Stomach (tissue), 8 donors: ENCODE measurements at regions not wholly inside any gene's neighbourhood (a gene's known extent, or its start where the extent isn't known, plus 50 kb on each side); places are given as distances from the start of the nearest gene placed in this dataset.
A peak's percentile ranks its signal among the peaks of the same experiment; 100 is the strongest.

Source experiments
- DNase-seq, 2 donors: peaks; one replicate each; pipeline versions ENCODE4 v3.0.0 to v3.0.0-alpha.2; 2013 to 2019
- H3K27ac ChIP-seq, 5 donors: fragments of 200-600 bp in 4 of 5; sonication (generic) in 4 of 5; one replicate each; pipeline ENCODE4 v1.5.1; 2013 to 2019; ENCODE audit warnings: mild to moderate bottlenecking in 1 of 5, moderate library complexity in 1 of 5
- H3K27me3 ChIP-seq, 3 donors: fragments of 200-600 bp; sonication (generic); one replicate each; pipeline ENCODE4 v1.5.1; 2017 to 2019; ENCODE audit warnings: mixed run types in 1 of 3
- H3K36me3 ChIP-seq, 4 donors: fragments of 200-600 bp; sonication (generic); 1 replicate in 3 of 4; 2 replicates in 1 of 4; pipeline ENCODE4 v1.5.1; 2016 to 2019
- H3K4me1 ChIP-seq, 4 donors: fragments of 200-600 bp; sonication (generic); one replicate each; pipeline ENCODE4 v1.5.1; 2016 to 2019
- H3K4me3 ChIP-seq, 4 donors: fragments of 200-600 bp; sonication (generic) in 3 of 4; one replicate each; pipeline ENCODE4 v1.5.1; 2016 to 2019; ENCODE audit warnings: mild to moderate bottlenecking in 1 of 4
- H3K9me3 ChIP-seq, 4 donors: fragments of 200-600 bp; sonication (generic); one replicate each; pipeline ENCODE4 v1.5.1; 2016 to 2019
- EP300 ChIP-seq: sonication (generic); formaldehyde crosslinking; IDR thresholded peaks from one replicate; pipeline ENCODE4 v1.6.1; 2017; ENCODE audit warnings: antibody characterized with exemption
- POLR2A ChIP-seq, 4 donors: fragments of 450-650 bp; IDR thresholded peaks; one replicate each; pipeline ENCODE4 v1.6.1; 2016; ENCODE audit warnings: antibody characterized with exemption in 4 of 4, control low read depth in 2 of 4, mild to moderate bottlenecking in 1 of 4, moderate library complexity in 1 of 4
- POLR2AphosphoS5 ChIP-seq, 3 donors: sonication (generic); formaldehyde crosslinking; IDR thresholded peaks; one replicate each; pipeline ENCODE4 v1.6.1; 2016; ENCODE audit warnings: antibody characterized with exemption in 3 of 3
- WGBS, 5 donors: extraction: QIAGEN DNeasy Blood & Tissue Kit in 3 of 5; methylation state at CpG; one replicate each; pipeline versions ENCODE4 v1.1.5 to v1.1.7; 2013 to 2018; 5-methylcytosine and 5-hydroxymethylcytosine counted together
- intact Hi-C: fragments of 100-400 bp; cut with DNase I; formaldehyde crosslinking; loops from one replicate; pipeline ENCODE4 v1.15.1; 2023; ENCODE audit warnings: low total_unique reads
- TF ChIP-seq, protein P1 (sequence below), 7 experiments: fragments of 450-650 bp in 4 of 7; fragments of 200-600 bp in 3 of 7; sonication (generic) in 3 of 7; IDR thresholded peaks; one replicate each; pipeline ENCODE4 v1.5.1; 2016 to 2019; ENCODE audit warnings: antibody characterized with exemption in 7 of 7, control low read depth in 2 of 7, mild to moderate bottlenecking in 1 of 7
- donor health status: healthy with polysubstance abuse.
- donor health status: Bipolar disorder and iron deficiency.
- donor health status: healthy.

- 35 to 53% (median 48%) methylated on average over 5 of the region's 5 CpGs for WGBS, 5 donors
- DNase-seq: peak in 1 of 2 donors; percentile 86
- intact Hi-C loops: no loop called here
Observed at GRCh38 chr2:67259556-67260342, 137.4 kb upstream of the ETAA1 start.

DNA sequence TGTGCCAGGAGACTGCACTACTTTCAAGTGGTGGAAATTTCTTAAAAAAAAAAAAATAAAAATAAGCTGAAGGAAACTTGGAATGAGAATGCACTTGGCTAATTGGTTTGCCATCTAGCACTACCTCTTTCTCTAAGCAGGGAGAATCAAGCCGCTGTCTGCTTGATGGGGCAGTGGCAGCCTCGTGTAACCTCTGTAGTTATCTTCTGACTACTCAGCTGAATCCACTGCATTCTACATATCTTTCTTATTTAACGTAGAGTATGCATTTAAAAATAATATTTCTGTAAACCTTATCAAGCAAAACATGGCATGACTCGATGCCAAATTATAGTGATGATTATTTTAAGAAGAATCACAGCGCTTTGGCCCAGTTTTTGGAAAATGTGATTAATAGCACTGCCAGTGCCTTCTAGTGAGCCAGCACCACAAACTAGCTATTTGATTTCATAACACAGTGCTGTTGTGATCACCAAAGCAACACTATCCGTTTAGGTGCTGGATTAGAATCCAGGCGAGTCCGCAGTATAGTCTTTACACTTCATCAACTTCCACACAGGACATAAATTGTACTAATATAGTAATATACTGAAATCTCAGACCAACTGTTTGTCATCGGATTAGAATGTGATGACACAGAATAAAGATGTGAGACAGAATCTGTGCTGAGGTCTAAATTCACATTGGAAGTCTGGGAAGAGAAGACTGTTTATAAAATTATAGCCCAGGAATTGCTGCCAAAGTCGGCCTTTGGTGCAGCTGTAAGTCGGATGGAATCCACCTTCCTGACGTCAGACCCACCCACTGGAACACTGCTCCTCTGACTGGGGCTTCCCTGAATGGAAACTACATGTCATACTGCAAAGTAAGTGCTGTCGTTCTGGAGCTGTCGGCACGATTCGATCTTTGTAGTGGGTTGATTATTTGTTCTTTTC, 136.5 kb upstream of the ETAA1 start:
- no peaks in the 10 kb centered on the region for H3K9me3 ChIP-seq
- TF ChIP-seq EP300 (peak; percentile 94), POLR2A (IDR thresholded peaks at IDR 0.05) (no peak), POLR2AphosphoS5 (IDR thresholded peaks at IDR 0.05) (peak; percentile 16 to 83 (median 79))
- intact Hi-C loops: no loop called here
- peak; percentile 29 to 93 for DNase-seq
- no peak overlapping the region for H3K4me3 ChIP-seq
- WGBS, 5 donors: 50 to 72% (median 67%) methylated on average over 16 of the region's 16 CpGs
- peak overlapping the region in 4 of 5 donors; percentile 69 to 83 (median 72) for H3K27ac ChIP-seq
- no peaks in the 10 kb centered on the region for H3K27me3 ChIP-seq
- H3K36me3 ChIP-seq: no peaks in the 10 kb centered on the region
- peaks cover 0 to 10% (median 0%) of the 10 kb centered on the region in 4 donors for H3K4me1 ChIP-seq

More at GRCh38 chr2:67259556-67260342, 137.4 kb upstream of the ETAA1 start:
- TF ChIP-seq POLR2A (IDR thresholded peaks at IDR 0.05): no peak
- peak; percentile 59 for TF ChIP-seq EP300
- TF ChIP-seq POLR2AphosphoS5 (IDR thresholded peaks at IDR 0.05): peak in 2 of 3 donors; percentile 42 to 80
- no peak overlapping the region for H3K4me3 ChIP-seq
- peaks cover 0 to 10% (median 0%) of the 10 kb centered on the region in 4 donors for H3K4me1 ChIP-seq
- H3K27me3 ChIP-seq: no peaks in the 10 kb centered on the region
- no peaks in the 10 kb centered on the region for H3K9me3 ChIP-seq
- no peaks in the 10 kb centered on the region for H3K36me3 ChIP-seq
- H3K27ac ChIP-seq: peak overlapping the region in 4 of 5 donors; percentile 62 to 83 (median 72)

- no peak for DNase-seq
- H3K4me3 ChIP-seq: no peak overlapping the region
- no peaks in the 10 kb centered on the region for H3K4me1 ChIP-seq
- intact Hi-C loops: no loop called here
- H3K9me3 ChIP-seq: no peaks in the 10 kb centered on the region
- WGBS, 5 donors: 86 to 96% (median 93%) methylated on average over 5 of the region's 5 CpGs
- H3K27ac ChIP-seq: no peak overlapping the region
- H3K27me3 ChIP-seq: no peaks in the 10 kb centered on the region
- TF ChIP-seq EP300 (no peak), POLR2A (IDR thresholded peaks at IDR 0.05) (no peak)
- TF ChIP-seq, protein P1, sequence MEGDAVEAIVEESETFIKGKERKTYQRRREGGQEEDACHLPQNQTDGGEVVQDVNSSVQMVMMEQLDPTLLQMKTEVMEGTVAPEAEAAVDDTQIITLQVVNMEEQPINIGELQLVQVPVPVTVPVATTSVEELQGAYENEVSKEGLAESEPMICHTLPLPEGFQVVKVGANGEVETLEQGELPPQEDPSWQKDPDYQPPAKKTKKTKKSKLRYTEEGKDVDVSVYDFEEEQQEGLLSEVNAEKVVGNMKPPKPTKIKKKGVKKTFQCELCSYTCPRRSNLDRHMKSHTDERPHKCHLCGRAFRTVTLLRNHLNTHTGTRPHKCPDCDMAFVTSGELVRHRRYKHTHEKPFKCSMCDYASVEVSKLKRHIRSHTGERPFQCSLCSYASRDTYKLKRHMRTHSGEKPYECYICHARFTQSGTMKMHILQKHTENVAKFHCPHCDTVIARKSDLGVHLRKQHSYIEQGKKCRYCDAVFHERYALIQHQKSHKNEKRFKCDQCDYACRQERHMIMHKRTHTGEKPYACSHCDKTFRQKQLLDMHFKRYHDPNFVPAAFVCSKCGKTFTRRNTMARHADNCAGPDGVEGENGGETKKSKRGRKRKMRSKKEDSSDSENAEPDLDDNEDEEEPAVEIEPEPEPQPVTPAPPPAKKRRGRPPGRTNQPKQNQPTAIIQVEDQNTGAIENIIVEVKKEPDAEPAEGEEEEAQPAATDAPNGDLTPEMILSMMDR (IDR thresholded peaks at IDR 0.05): no peak
- no peaks in the 10 kb centered on the region for H3K36me3 ChIP-seq
Observed at GRCh38 chr2:67267241-67267640, 129.9 kb upstream of the ETAA1 start.

DNA sequence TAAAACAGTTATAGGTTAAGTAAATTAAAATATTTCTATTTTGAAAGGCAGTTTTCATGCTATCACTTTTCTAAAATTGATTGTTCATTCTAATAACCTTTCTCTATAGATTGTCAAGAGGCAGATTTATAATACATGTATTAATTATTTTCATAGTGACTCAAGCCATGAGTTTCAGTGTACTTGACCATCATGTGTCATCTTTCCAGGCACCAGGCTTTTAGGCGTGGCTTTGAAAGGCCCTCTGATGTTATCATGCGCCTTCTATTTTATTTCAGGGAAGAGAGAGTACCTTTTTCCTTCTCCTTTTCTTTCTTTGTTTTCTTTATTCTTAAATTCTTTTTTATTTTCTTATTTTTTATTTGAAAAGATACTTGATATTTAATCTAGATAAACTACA, 128.3 kb upstream of the ETAA1 start:
- intact Hi-C loops: no loop called here
- Histone ChIP-seq H3K27me3 (no peaks in the 10 kb centered on the region), H3K4me1 (no peaks in the 10 kb centered on the region), H3K36me3 (no peaks in the 10 kb centered on the region), H3K27ac (no peak overlapping the region), H3K9me3 (no peaks in the 10 kb centered on the region), H3K4me3 (no peak overlapping the region)
- 83 to 98% (median 91%) methylated on average over 2 of the region's 2 CpGs for whole genome bisulfite sequencing, 5 donors
- TF ChIP-seq POLR2AphosphoS5 (IDR thresholded peaks at IDR 0.05): no peak
- DNase-seq: no peak

DNA sequence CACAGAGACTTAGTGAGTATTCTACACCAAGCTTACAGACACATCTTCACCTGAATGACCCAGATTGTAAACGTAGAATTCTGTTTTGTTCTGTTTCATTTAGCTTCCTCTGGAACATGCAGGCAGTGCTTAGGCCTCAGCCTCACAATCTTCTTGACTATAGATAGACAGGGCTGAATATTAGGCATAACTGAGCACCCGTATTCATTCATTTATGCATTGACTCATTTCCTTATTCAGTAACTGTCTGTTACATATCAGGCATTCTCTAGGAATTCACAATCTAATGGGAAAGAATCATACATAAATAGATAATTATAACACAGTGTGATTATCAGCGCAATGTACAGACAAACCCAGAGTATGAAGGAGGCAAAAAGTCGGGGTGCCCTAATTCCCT, 124.9 kb upstream of the ETAA1 start:
- Histone ChIP-seq H3K4me3 (no peak overlapping the region), H3K9me3 (no peaks in the 10 kb centered on the region), H3K27ac (no peak overlapping the region), H3K27me3 (no peaks in the 10 kb centered on the region), H3K4me1 (peaks cover 0 to 6% (median 0%) of the 10 kb centered on the region in 4 donors), H3K36me3 (no peaks in the 10 kb centered on the region)
- intact Hi-C loops: no loop called here
- no peak for TF ChIP-seq EP300
- TF ChIP-seq, protein P1 (IDR thresholded peaks at IDR 0.05): no peak
- TF ChIP-seq POLR2A (IDR thresholded peaks at IDR 0.05): no peak
- no peak for TF ChIP-seq POLR2AphosphoS5 (IDR thresholded peaks at IDR 0.05)
- WGBS, 5 donors: 73 to 80% (median 77%) methylated on average over 4 of the region's 4 CpGs
- no peak for DNase-seq
